Large intestine (tissue), 3 donors: ENCODE measurements at regions not wholly inside any gene's neighbourhood (a gene's known extent, or its start where the extent isn't known, plus 50 kb on each side); places are given as distances from the start of the nearest gene placed in this dataset.
"Not testable (repeated sequence)": the region's sequence is repeated elsewhere in the genome, so short reads cannot be mapped to it uniquely, and the experiment has no call there.

Experiments
- DNase-seq, 2 donors: peaks; one replicate each; pipeline versions ENCODE4 v3.0.0 to v3.0.0-alpha.2; 2013
- H3K27ac ChIP-seq: one replicate; pipeline ENCODE4 v1.5.1; 2013; ENCODE audit warnings: low read length
- H3K27me3 ChIP-seq: 2 replicates; pipeline ENCODE4 v1.6.1; 2013; ENCODE audit warnings: low read length; ENCODE audit not compliant: control insufficient read depth, insufficient read depth
- H3K36me3 ChIP-seq: 2 replicates; pipeline ENCODE4 v1.6.1; 2013; ENCODE audit warnings: low read length; ENCODE audit not compliant: control insufficient read depth, insufficient read depth
- H3K4me1 ChIP-seq: one replicate; pipeline ENCODE4 v1.6.1; 2013; ENCODE audit warnings: low read length; ENCODE audit not compliant: control insufficient read depth, insufficient read depth
- H3K4me3 ChIP-seq: one replicate; pipeline ENCODE4 v1.5.1; 2013; ENCODE audit warnings: low read length
- H3K9me3 ChIP-seq: one replicate; pipeline ENCODE4 v1.6.1; 2013; ENCODE audit warnings: mild to moderate bottlenecking, low read depth, low read length, moderate library complexity; ENCODE audit not compliant: control insufficient read depth
- WGBS: methylation state at CpG from one replicate; pipeline ENCODE4 v1.1.5; 2013; ENCODE audit warnings: low lambda C conversion rate; ENCODE audit not compliant: insufficient coverage; 5-methylcytosine and 5-hydroxymethylcytosine counted together

DNA sequence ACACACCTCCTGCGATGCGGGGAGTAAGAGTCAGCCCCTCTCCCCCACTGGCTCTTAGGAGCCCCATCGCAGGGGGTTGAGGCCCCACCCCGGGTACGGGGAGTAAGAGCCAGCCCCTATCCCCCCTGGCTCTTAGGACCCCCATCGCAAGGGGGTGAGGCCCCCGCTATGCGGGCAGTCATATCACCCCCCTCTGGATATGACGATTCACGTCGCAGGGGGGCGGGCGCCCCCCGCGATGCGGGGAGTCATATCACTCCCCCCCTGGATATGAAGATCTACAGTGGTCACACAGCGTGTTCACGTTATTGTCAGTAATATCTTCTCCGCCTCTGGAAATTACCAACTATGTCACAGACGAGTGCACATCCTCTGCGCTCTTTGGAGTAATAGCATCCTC is 61.1 kb downstream of the DEFB131A start:
- DNase-seq, H3K27me3 ChIP-seq, H3K36me3 ChIP-seq, H3K27ac ChIP-seq, H3K9me3 ChIP-seq, H3K4me1 ChIP-seq, H3K4me3 ChIP-seq: not testable (repeated sequence)
- no CpG with 5 or more reads among the region's 21 CpGs for WGBS

DNA sequence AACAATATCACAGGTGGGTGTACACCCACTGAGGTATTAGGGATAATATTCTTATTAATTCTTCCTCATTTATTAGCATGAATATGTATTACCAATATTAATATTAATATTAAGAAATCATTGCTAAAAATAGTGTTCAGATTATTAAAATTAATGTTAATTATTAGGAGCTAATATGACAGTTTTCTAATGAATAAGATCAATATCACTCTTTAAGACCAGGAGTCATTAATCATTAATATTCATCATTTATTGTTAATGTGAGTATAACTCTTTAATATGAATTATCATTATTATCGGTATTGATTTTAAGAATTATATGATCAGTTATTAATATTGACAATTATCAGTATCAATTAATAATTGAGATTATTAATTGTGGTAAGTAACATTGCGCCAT is 62.5 kb downstream of the DEFB131A start:
- not testable (repeated sequence) for H3K27me3 ChIP-seq, H3K36me3 ChIP-seq, H3K9me3 ChIP-seq, H3K4me1 ChIP-seq, H3K27ac ChIP-seq, DNase-seq, H3K4me3 ChIP-seq
- no CpG with 5 or more reads among the region's 2 CpGs for WGBS

- not testable (repeated sequence) for H3K27ac ChIP-seq, H3K4me3 ChIP-seq, DNase-seq, H3K4me1 ChIP-seq, H3K36me3 ChIP-seq, H3K27me3 ChIP-seq, H3K9me3 ChIP-seq
- WGBS = no CpG with 5 or more reads among the region's 12 CpGs
Observed at GRCh38 chr4:9512941-9513340, 68.7 kb downstream of the DEFB131A start.

DNA sequence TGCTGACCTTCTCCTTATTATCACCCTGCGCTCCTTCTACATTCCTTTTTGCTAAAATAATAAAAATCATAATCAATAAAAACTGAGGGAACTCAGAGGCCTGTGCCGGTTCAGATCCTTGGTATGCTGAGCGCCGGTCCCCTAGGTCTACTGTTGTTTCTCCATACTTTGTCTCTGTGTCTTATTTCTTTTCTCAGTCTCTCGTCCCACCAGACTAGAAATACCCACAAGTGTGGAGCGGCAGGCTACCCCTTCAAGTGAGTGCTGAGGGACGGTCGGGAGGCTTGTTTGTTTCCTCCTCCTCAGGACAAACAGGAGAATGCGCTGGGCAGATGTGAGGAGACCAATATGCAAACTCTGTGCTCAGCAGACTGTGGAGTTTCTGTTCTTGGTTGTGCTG is 75.4 kb downstream of the DEFB131A start:
- WGBS = no CpG with 5 or more reads among the region's 9 CpGs
- DNase-seq, H3K4me3 ChIP-seq, H3K9me3 ChIP-seq, H3K36me3 ChIP-seq, H3K27ac ChIP-seq, H3K4me1 ChIP-seq, H3K27me3 ChIP-seq: not testable (repeated sequence)

- WGBS = no CpG with 5 or more reads among the region's 1 CpG
- H3K27me3 ChIP-seq, DNase-seq, H3K36me3 ChIP-seq, H3K27ac ChIP-seq, H3K4me1 ChIP-seq, H3K9me3 ChIP-seq, H3K4me3 ChIP-seq: not testable (repeated sequence)
Observed at GRCh38 chr4:9522903-9523302, 78.7 kb downstream of the DEFB131A start.

GRCh38 chr4:9524406-9524805 is 80.2 kb downstream of the DEFB131A start:
- not testable (repeated sequence) for H3K27me3 ChIP-seq, H3K4me3 ChIP-seq, DNase-seq, H3K36me3 ChIP-seq, H3K9me3 ChIP-seq, H3K27ac ChIP-seq, H3K4me1 ChIP-seq
- WGBS = no CpG with 5 or more reads among the region's 18 CpGs

DNA sequence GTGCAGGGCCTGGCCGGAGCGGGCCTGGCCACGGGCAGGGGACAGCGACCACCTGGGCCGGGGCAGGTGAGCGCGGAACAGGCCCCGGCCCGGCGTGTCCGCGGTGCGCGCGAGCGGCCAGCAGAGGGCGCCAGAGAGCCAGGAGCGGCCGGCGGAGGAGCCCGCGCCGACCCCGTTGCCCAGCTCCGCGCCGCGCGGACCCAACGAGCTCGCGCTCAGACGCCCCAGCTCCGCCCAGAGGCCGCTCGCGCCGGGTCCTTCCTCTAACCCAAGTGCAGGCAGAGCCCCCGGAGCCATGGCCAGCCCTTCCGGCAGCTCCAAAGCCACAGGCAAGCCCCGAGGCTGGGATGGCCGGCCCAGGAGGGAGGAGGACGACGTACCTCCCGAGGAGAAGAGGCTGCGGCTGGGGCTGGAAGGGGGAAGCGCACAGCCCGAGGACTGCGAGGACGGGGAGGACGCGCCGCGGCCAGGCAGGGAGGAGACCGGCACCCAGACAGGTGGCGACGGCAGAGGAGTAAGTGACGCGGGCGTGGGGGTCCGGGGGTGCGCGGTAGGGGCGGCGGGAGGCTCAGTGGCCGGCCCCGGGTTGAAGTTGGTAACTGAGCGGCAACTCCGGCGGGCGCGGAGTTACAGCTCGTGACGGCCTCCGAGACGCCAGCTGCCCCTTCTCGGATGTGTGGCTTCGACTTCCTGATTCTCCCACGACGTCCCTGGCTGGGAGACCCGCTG is 88.1 kb downstream of the DEFB131A start:
- peak overlapping the region; percentile 72 for H3K27ac ChIP-seq

GRCh38 chr4:9532863-9533192 is 88.6 kb downstream of the DEFB131A start:
- H3K9me3 ChIP-seq, H3K4me1 ChIP-seq, H3K27me3 ChIP-seq, H3K36me3 ChIP-seq: not testable (repeated sequence)
- Histone ChIP-seq H3K4me3 (peak overlapping the region; percentile 67), H3K27ac (peak overlapping the region; percentile 72)
- peak in 1 of 2 donors; percentile 38 for DNase-seq
- WGBS = no CpG with 5 or more reads among the region's 15 CpGs

More for the DNA sequence above, 88.1 kb downstream of the DEFB131A start:
- H3K27me3 ChIP-seq, H3K9me3 ChIP-seq, H3K36me3 ChIP-seq, H3K4me1 ChIP-seq: not testable (repeated sequence)
- peak; percentile 81 to 87 for DNase-seq
- peak overlapping the region; percentile 67 for H3K4me3 ChIP-seq
- no CpG with 5 or more reads among the region's 81 CpGs for WGBS

- H3K9me3 ChIP-seq, H3K4me1 ChIP-seq, H3K27ac ChIP-seq, H3K4me3 ChIP-seq, DNase-seq, H3K36me3 ChIP-seq, H3K27me3 ChIP-seq: not testable (repeated sequence)
- no CpG with 5 or more reads among the region's 9 CpGs for WGBS
Observed at GRCh38 chr4:9537101-9537500, 92.9 kb downstream of the DEFB131A start.

DNA sequence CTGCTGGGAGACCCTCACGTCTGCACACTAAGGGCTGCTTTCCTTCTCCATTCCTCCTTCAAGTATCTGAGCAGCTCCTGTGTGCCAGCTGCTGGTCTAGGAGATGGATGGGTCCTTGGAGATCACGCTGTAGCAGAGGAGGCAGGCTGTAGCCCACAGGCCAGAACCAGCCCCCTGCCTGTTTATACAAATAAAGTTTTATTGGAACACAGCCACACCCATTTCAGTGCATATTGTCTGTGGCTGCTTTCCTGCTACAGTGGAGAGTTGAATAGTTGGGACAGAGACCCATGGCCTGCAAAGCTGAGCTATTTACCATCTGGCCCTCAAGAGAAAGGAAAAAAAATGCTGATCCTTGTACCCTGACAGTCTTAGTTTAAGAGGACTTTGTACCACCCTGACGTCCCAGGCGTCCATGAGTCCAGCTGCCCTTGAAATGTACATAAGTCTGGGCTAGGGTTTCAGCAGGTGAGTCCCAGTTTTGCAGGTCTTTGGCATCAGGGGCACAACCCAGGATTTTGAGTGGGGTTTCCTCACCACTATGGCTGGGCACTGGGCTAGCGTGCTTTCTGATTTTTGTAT is 95.8 kb downstream of the DEFB131A start:
- H3K27ac ChIP-seq = peak overlapping the region; percentile 59
- peaks cover 11% of the 10 kb centered on the region for H3K4me1 ChIP-seq
- peak; percentile 55 to 80 for DNase-seq
- H3K36me3 ChIP-seq, H3K27me3 ChIP-seq, H3K9me3 ChIP-seq, H3K4me3 ChIP-seq: not testable (repeated sequence)
- no CpG with 5 or more reads among the region's 5 CpGs for WGBS

GRCh38 chr4:9541388-9541915 is 97.2 kb downstream of the DEFB131A start:
- peak overlapping the region; percentile 59 for H3K27ac ChIP-seq
- not testable (repeated sequence) for H3K4me3 ChIP-seq, H3K36me3 ChIP-seq, H3K27me3 ChIP-seq, H3K9me3 ChIP-seq
- peaks cover 11% of the 10 kb centered on the region for H3K4me1 ChIP-seq
- peak; percentile 11 to 63 for DNase-seq
- no CpG with 5 or more reads among the region's 3 CpGs for WGBS
